HG03196 (cell line): ENCODE measurements at regions not wholly inside any gene's neighbourhood (a gene's known extent, or its start where the extent isn't known, plus 50 kb on each side); places are given as distances from the start of the nearest gene placed in this dataset.
"Not testable (repeated sequence)": the region's sequence is repeated elsewhere in the genome, so short reads cannot be mapped to it uniquely, and the experiment has no call there.

ENCODE experiments used
- ATAC-seq: cut with Tn5 transposase; IDR thresholded peaks from one replicate; pipeline ENCODE4 v1.9.1; 2021; ENCODE audit not compliant: unreplicated experiment

GRCh38 chr6:81049425-81050042, 702.9 kb downstream of the TENT5A start:
- ATAC-seq: no peak

GRCh38 chr6:81031416-81031815, 721.1 kb downstream of the TENT5A start:
- no peak for ATAC-seq

GRCh38 chr6:81026041-81026553, 726.4 kb downstream of the TENT5A start:
- no peak for ATAC-seq

GRCh38 chr6:81023709-81024108, 728.8 kb downstream of the TENT5A start:
- ATAC-seq: no peak

- no peak for ATAC-seq
Measured at GRCh38 chr6:81023007-81023582, 729.4 kb downstream of the TENT5A start.

GRCh38 chr6:81017586-81017985, 734.9 kb downstream of the TENT5A start:
- ATAC-seq: not testable (repeated sequence)

GRCh38 chr6:81003894-81004293, 748.6 kb downstream of the TENT5A start:
- ATAC-seq: no peak

- no peak for ATAC-seq
Measured at GRCh38 chr6:81003156-81003555, 749.3 kb downstream of the TENT5A start.

- ATAC-seq: no peak
Measured at GRCh38 chr6:81002126-81002525, 750.4 kb downstream of the TENT5A start.

GRCh38 chr6:80991316-80991715, 761.2 kb downstream of the TENT5A start:
- ATAC-seq: no peak

GRCh38 chr6:80988892-80989291, 763.6 kb downstream of the TENT5A start:
- no peak for ATAC-seq

- ATAC-seq: no peak
Measured at GRCh38 chr6:80988286-80988685, 764.2 kb downstream of the TENT5A start.

- ATAC-seq: not testable (repeated sequence)
Measured at GRCh38 chr6:80981226-80981625, 771.3 kb downstream of the TENT5A start.

- no peak for ATAC-seq
Measured at GRCh38 chr6:80976336-80976735, 776.1 kb downstream of the TENT5A start.

- no peak for ATAC-seq
Measured at GRCh38 chr6:80974579-80974978, 777.9 kb downstream of the TENT5A start.

GRCh38 chr6:80969439-80969838, 783.0 kb downstream of the TENT5A start:
- ATAC-seq: no peak

GRCh38 chr6:80967609-80968008, 784.9 kb downstream of the TENT5A start:
- ATAC-seq: no peak

GRCh38 chr6:80962382-80962781, 790.1 kb downstream of the TENT5A start:
- ATAC-seq: no peak

GRCh38 chr6:80961166-80961565, 791.3 kb downstream of the TENT5A start:
- ATAC-seq: no peak

GRCh38 chr6:80959034-80959433, 793.4 kb downstream of the TENT5A start:
- no peak for ATAC-seq

GRCh38 chr6:80956898-80957297, 795.6 kb downstream of the TENT5A start:
- ATAC-seq: no peak

GRCh38 chr6:80952479-80952878, 800.0 kb downstream of the TENT5A start:
- not testable (repeated sequence) for ATAC-seq

GRCh38 chr6:80946402-80946801, 806.1 kb downstream of the TENT5A start:
- ATAC-seq: no peak
